Peyer's patch (tissue), 4 donors: ENCODE measurements at regions not wholly inside any gene's neighbourhood (a gene's known extent, or its start where the extent isn't known, plus 50 kb on each side); places are given as distances from the start of the nearest gene placed in this dataset.

ENCODE experiments used
- DNase-seq, 3 donors: peaks; one replicate each; pipeline ENCODE4 v3.0.0-alpha.2; 2017 to 2019
- H3K27ac ChIP-seq, 4 donors: fragments of 200-600 bp; sonication (generic); one replicate each; pipeline ENCODE4 v1.5.1; 2016 to 2019
- H3K27me3 ChIP-seq, 2 donors: fragments of 200-600 bp; sonication (generic); one replicate each; pipeline ENCODE4 v1.5.1; 2019
- H3K36me3 ChIP-seq, 3 donors: fragments of 200-600 bp; sonication (generic); one replicate each; pipeline ENCODE4 v1.5.1; 2016 to 2019
- H3K4me1 ChIP-seq, 4 donors: fragments of 200-600 bp; sonication (generic); one replicate each; pipeline ENCODE4 v1.5.1; 2016 to 2019
- H3K4me3 ChIP-seq, 4 donors: fragments of 200-600 bp; sonication (generic); 1 replicate in 3 of 4; 2 replicates in 1 of 4; pipeline ENCODE4 v1.5.1; 2016 to 2019; ENCODE audit warnings: mild to moderate bottlenecking in 1 of 4
- H3K9me3 ChIP-seq, 4 donors: fragments of 200-600 bp; sonication (generic); one replicate each; pipeline ENCODE4 v1.5.1; 2016 to 2019; ENCODE audit warnings: mild to moderate bottlenecking in 1 of 4
- CTCF ChIP-seq, 6 experiments: fragments of 450-650 bp in 4 of 6; fragments of 200-600 bp in 2 of 6; sonication (generic) in 1 of 6; IDR thresholded peaks; one replicate each; pipeline ENCODE4 v1.5.1; 2017 to 2019; ENCODE audit warnings: antibody characterized with exemption in 6 of 6, mild to moderate bottlenecking in 3 of 6, moderate library complexity in 1 of 6
- POLR2A ChIP-seq, 2 donors: fragments of 450-650 bp; IDR thresholded peaks; one replicate each; pipeline ENCODE4 v1.5.1; 2017; ENCODE audit warnings: antibody characterized with exemption in 2 of 2, mild to moderate bottlenecking in 2 of 2, moderate library complexity in 2 of 2

- Histone ChIP-seq H3K36me3 (no peaks in the 10 kb centered on the region), H3K27ac (no peak overlapping the region), H3K4me1 (no peaks in the 10 kb centered on the region), H3K9me3 (no peaks in the 10 kb centered on the region), H3K27me3 (no peaks in the 10 kb centered on the region), H3K4me3 (no peak overlapping the region)
- TF ChIP-seq CTCF (IDR thresholded peaks at IDR 0.05): no peak
- TF ChIP-seq POLR2A (IDR thresholded peaks at IDR 0.05): no peak
- DNase-seq: no peak
Observed at GRCh38 chrX:94743478-94743877, 1069.5 kb downstream of the FAM133A start.

DNA sequence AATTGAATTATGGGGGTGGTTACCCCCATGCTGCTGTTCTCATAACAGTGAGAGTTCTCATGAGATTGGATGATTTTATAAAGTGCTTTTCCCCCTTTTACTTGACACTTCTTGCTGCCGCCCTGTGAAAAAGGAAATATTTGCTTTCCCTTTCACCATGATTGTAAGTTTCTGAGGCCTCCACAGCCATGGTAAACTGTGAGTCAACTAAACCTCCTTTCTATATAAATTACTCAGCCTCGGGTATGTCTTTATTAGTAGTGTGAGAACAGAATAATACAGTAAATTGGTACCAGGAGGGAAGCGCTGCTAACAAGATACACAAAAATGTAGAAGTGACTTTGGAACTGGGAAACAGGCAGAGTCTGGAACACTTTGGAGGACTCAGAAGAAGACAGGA is 1070.8 kb downstream of the FAM133A start:
- no peaks in the 10 kb centered on the region for H3K36me3 ChIP-seq
- no peaks in the 10 kb centered on the region for H3K9me3 ChIP-seq
- H3K27me3 ChIP-seq: no peaks in the 10 kb centered on the region
- no peak for TF ChIP-seq CTCF (IDR thresholded peaks at IDR 0.05)
- no peak for TF ChIP-seq POLR2A (IDR thresholded peaks at IDR 0.05)
- DNase-seq: no peak
- H3K4me3 ChIP-seq: no peak overlapping the region
- no peaks in the 10 kb centered on the region for H3K4me1 ChIP-seq
- H3K27ac ChIP-seq: no peak overlapping the region

- H3K4me1 ChIP-seq: no peaks in the 10 kb centered on the region
- H3K27me3 ChIP-seq: no peaks in the 10 kb centered on the region
- no peak overlapping the region for H3K4me3 ChIP-seq
- no peaks in the 10 kb centered on the region for H3K9me3 ChIP-seq
- no peak for TF ChIP-seq POLR2A (IDR thresholded peaks at IDR 0.05)
- TF ChIP-seq CTCF (IDR thresholded peaks at IDR 0.05): no peak
- H3K36me3 ChIP-seq: no peaks in the 10 kb centered on the region
- no peak for DNase-seq
- no peak overlapping the region for H3K27ac ChIP-seq
Observed at GRCh38 chrX:94751611-94752010, 1077.6 kb downstream of the FAM133A start.

- Histone ChIP-seq H3K4me1 (no peaks in the 10 kb centered on the region), H3K27ac (no peak overlapping the region), H3K36me3 (no peaks in the 10 kb centered on the region), H3K4me3 (no peak overlapping the region), H3K27me3 (no peaks in the 10 kb centered on the region), H3K9me3 (no peaks in the 10 kb centered on the region)
- no peak for TF ChIP-seq POLR2A (IDR thresholded peaks at IDR 0.05)
- TF ChIP-seq CTCF (IDR thresholded peaks at IDR 0.05): no peak
- DNase-seq: no peak
Observed at GRCh38 chrX:94752434-94753169, 1078.6 kb downstream of the FAM133A start.

DNA sequence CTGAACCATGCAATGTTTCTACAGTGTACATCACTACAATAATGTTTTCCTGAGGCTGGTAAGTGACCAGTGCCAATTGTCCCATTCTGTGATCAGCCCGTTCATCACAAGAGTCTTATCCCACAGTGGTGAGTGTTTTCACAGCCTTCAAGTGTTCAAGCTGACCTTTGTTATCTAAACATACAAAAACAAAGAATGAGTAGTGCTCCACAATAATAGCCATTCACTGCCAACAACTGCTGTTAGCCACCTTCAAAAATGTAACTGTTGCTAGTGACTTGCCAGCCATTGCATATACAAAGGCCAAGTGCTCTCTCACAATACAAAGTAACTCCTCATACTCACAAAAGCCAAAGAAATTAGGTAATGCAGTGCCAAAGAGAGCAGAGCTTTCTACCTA is 1084.1 kb downstream of the FAM133A start:
- no peak for DNase-seq
- H3K27me3 ChIP-seq: no peaks in the 10 kb centered on the region
- H3K4me3 ChIP-seq: no peak overlapping the region
- H3K27ac ChIP-seq: no peak overlapping the region
- no peaks in the 10 kb centered on the region for H3K9me3 ChIP-seq
- H3K4me1 ChIP-seq: no peaks in the 10 kb centered on the region
- no peaks in the 10 kb centered on the region for H3K36me3 ChIP-seq
- no peak for TF ChIP-seq POLR2A (IDR thresholded peaks at IDR 0.05)
- no peak for TF ChIP-seq CTCF (IDR thresholded peaks at IDR 0.05)

GRCh38 chrX:94775640-94776039 is 1101.6 kb downstream of the FAM133A start:
- DNase-seq: no peak
- no peak for TF ChIP-seq CTCF (IDR thresholded peaks at IDR 0.05)
- no peak for TF ChIP-seq POLR2A (IDR thresholded peaks at IDR 0.05)
- Histone ChIP-seq H3K36me3 (no peaks in the 10 kb centered on the region), H3K4me1 (no peaks in the 10 kb centered on the region), H3K9me3 (no peaks in the 10 kb centered on the region), H3K4me3 (no peak overlapping the region), H3K27me3 (no peaks in the 10 kb centered on the region), H3K27ac (no peak overlapping the region)
